KOPT-K1 (cell line): ENCODE measurements at regions not wholly inside any gene's neighbourhood (a gene's known extent, or its start where the extent isn't known, plus 50 kb on each side); places are given as distances from the start of the nearest gene placed in this dataset.

Source experiments
- H3K27ac ChIP-seq: fragments of 200-600 bp; sonication (generic); 2 replicates; pipeline ENCODE4 v1.5.1; 2016; ENCODE audit warnings: antibody characterized with exemption, mild to moderate bottlenecking, low read depth, low read length; ENCODE audit not compliant: poor library complexity, severe bottlenecking
- H3K36me3 ChIP-seq: fragments of 200-600 bp; sonication (generic); 2 replicates; pipeline ENCODE4 v1.5.1; 2017; ENCODE audit warnings: antibody characterized with exemption, mild to moderate bottlenecking, low read length, moderate library complexity; ENCODE audit not compliant: insufficient read depth
- H3K9me3 ChIP-seq: fragments of 200-600 bp; sonication (generic); 2 replicates; pipeline ENCODE4 v1.5.1; 2017; ENCODE audit warnings: antibody characterized with exemption, low read length, mild to moderate bottlenecking; ENCODE audit not compliant: insufficient read depth, poor library complexity, severe bottlenecking

GRCh38 chr14:54282849-54283248 lies 114.0 kb upstream of the CDKN3 start:
- H3K27ac ChIP-seq, result no peak overlapping the region
- H3K9me3 ChIP-seq, result peaks cover 12% of the 10 kb centered on the region
- H3K36me3 ChIP-seq, result no peaks in the 10 kb centered on the region

- no peak overlapping the region for H3K27ac ChIP-seq
- no peaks in the 10 kb centered on the region for H3K36me3 ChIP-seq
- peaks cover 12% of the 10 kb centered on the region for H3K9me3 ChIP-seq
These were observed 111.8 kb upstream of the CDKN3 start for GRCh38 chr14:54285030-54285429.

- Histone ChIP-seq H3K9me3 (no peaks in the 10 kb centered on the region), H3K27ac (no peak overlapping the region), H3K36me3 (no peaks in the 10 kb centered on the region)
These were observed 105.2 kb upstream of the CDKN3 start for GRCh38 chr14:54291491-54292191.

- Histone ChIP-seq H3K36me3 (no peaks in the 10 kb centered on the region), H3K27ac (no peak overlapping the region), H3K9me3 (no peaks in the 10 kb centered on the region)
These were observed 102.0 kb upstream of the CDKN3 start for GRCh38 chr14:54294802-54295201.

- Histone ChIP-seq H3K9me3 (no peaks in the 10 kb centered on the region), H3K27ac (no peak overlapping the region), H3K36me3 (no peaks in the 10 kb centered on the region)
These were observed 97.1 kb upstream of the CDKN3 start for GRCh38 chr14:54299410-54300363.

GRCh38 chr14:54300881-54301280 lies 95.9 kb upstream of the CDKN3 start:
- no peaks in the 10 kb centered on the region for H3K36me3 ChIP-seq
- no peak overlapping the region for H3K27ac ChIP-seq
- H3K9me3 ChIP-seq, result no peaks in the 10 kb centered on the region

- Histone ChIP-seq H3K27ac (no peak overlapping the region), H3K36me3 (no peaks in the 10 kb centered on the region), H3K9me3 (no peaks in the 10 kb centered on the region)
These were observed 95.4 kb upstream of the CDKN3 start for GRCh38 chr14:54301359-54301758.

GRCh38 chr14:54306806-54307205 lies 90.0 kb upstream of the CDKN3 start:
- Histone ChIP-seq H3K27ac (no peak overlapping the region), H3K9me3 (no peaks in the 10 kb centered on the region), H3K36me3 (no peaks in the 10 kb centered on the region)

- Histone ChIP-seq H3K36me3 (no peaks in the 10 kb centered on the region), H3K27ac (no peak overlapping the region), H3K9me3 (no peaks in the 10 kb centered on the region)
These were observed 87.2 kb upstream of the CDKN3 start for GRCh38 chr14:54309615-54310014.

GRCh38 chr14:54310151-54310850 lies 86.5 kb upstream of the CDKN3 start:
- Histone ChIP-seq H3K9me3 (no peaks in the 10 kb centered on the region), H3K36me3 (no peaks in the 10 kb centered on the region), H3K27ac (no peak overlapping the region)

- H3K9me3 ChIP-seq, result no peaks in the 10 kb centered on the region
- H3K36me3 ChIP-seq, result no peaks in the 10 kb centered on the region
- no peak overlapping the region for H3K27ac ChIP-seq
These were observed 86.0 kb upstream of the CDKN3 start for GRCh38 chr14:54310851-54311228.

- H3K9me3 ChIP-seq, result no peaks in the 10 kb centered on the region
- H3K27ac ChIP-seq, result no peak overlapping the region
- no peaks in the 10 kb centered on the region for H3K36me3 ChIP-seq
These were observed 84.5 kb upstream of the CDKN3 start for GRCh38 chr14:54312166-54312801.

GRCh38 chr14:54314365-54315104 lies 82.3 kb upstream of the CDKN3 start:
- no peaks in the 10 kb centered on the region for H3K36me3 ChIP-seq
- H3K27ac ChIP-seq, result no peak overlapping the region
- H3K9me3 ChIP-seq, result no peaks in the 10 kb centered on the region

- no peaks in the 10 kb centered on the region for H3K9me3 ChIP-seq
- no peak overlapping the region for H3K27ac ChIP-seq
- H3K36me3 ChIP-seq, result no peaks in the 10 kb centered on the region
These were observed 80.2 kb upstream of the CDKN3 start for GRCh38 chr14:54316652-54317051.
